Astrocyte (in vitro differentiated cells and primary cell): ENCODE measurements at regions not wholly inside any gene's neighbourhood (a gene's known extent, or its start where the extent isn't known, plus 50 kb on each side); places are given as distances from the start of the nearest gene placed in this dataset.

Experiments used
- CTCF ChIP-seq: IDR thresholded peaks from 2 replicates; pipeline ENCODE4 v1.5.1; 2011; ENCODE audit warnings: low read depth, mild to moderate bottlenecking, inconsistent platforms, low read length, moderate library complexity; ENCODE audit not compliant: insufficient read depth
- EZH2 ChIP-seq: IDR thresholded peaks from 2 replicates; pipeline ENCODE4 v1.6.1; 2012; ENCODE audit warnings: mild to moderate bottlenecking, low read length, inconsistent platforms; ENCODE audit not compliant: insufficient read depth

- no peak for TF ChIP-seq CTCF
- TF ChIP-seq EZH2, result no peak
Observed at GRCh38 chr6:11645016-11645415, 107.5 kb downstream of the TMEM170B start.
